Stimulated activated CD4-positive, alpha-beta T cell treated with anti-CD3 and anti-CD28 coated beads, Interleukin-15, amount 100 ng/mL, for 48 hours (primary cell): ENCODE measurements at regions not wholly inside any gene's neighbourhood (a gene's known extent, or its start where the extent isn't known, plus 50 kb on each side); places are given as distances from the start of the nearest gene placed in this dataset.
"Not testable (repeated sequence)": the region's sequence is repeated elsewhere in the genome, so short reads cannot be mapped to it uniquely, and the experiment has no call there.

ENCODE experiments used
- DNase-seq, 2 donors: peaks; one replicate each; pipeline ENCODE4 v3.0.0-alpha.2; 2020; ENCODE audit warnings: low read depth in 2 of 2

GRCh38 chr5:99441235-99441634 is 512.4 kb upstream of the CHD1 start:
- no peak for DNase-seq

GRCh38 chr5:99438619-99439018 is 509.8 kb upstream of the CHD1 start:
- DNase-seq = no peak

GRCh38 chr5:99437986-99438385 is 509.2 kb upstream of the CHD1 start:
- DNase-seq = no peak

GRCh38 chr5:99423396-99423795 is 494.6 kb upstream of the CHD1 start:
- DNase-seq = not testable (repeated sequence)

- DNase-seq = not testable (repeated sequence)
Observed at GRCh38 chr5:99418640-99419039, 489.8 kb upstream of the CHD1 start.

- DNase-seq = not testable (repeated sequence)
Observed at GRCh38 chr5:99410386-99410785, 481.6 kb upstream of the CHD1 start.

- not testable (repeated sequence) for DNase-seq
Observed at GRCh38 chr5:99404764-99405302, 476.0 kb upstream of the CHD1 start.

GRCh38 chr5:99400571-99400970 is 471.8 kb upstream of the CHD1 start:
- not testable (repeated sequence) for DNase-seq

GRCh38 chr5:99398976-99399375 is 470.2 kb upstream of the CHD1 start:
- DNase-seq = no peak

- DNase-seq = no peak
Observed at GRCh38 chr5:99386406-99387077, 457.7 kb upstream of the CHD1 start.

GRCh38 chr5:99379187-99379586 is 450.4 kb upstream of the CHD1 start:
- DNase-seq = no peak

- no peak for DNase-seq
Observed at GRCh38 chr5:99378443-99378842, 449.6 kb upstream of the CHD1 start.

- DNase-seq = no peak
Observed at GRCh38 chr5:99369797-99370593, 441.2 kb upstream of the CHD1 start.

GRCh38 chr5:99368726-99369125 is 439.9 kb upstream of the CHD1 start:
- DNase-seq = no peak

GRCh38 chr5:99355881-99356280 is 427.1 kb upstream of the CHD1 start:
- DNase-seq = no peak

- DNase-seq = no peak
Observed at GRCh38 chr5:99349787-99350186, 421.0 kb upstream of the CHD1 start.

GRCh38 chr5:99348597-99348996 is 419.8 kb upstream of the CHD1 start:
- DNase-seq = no peak

- DNase-seq = not testable (repeated sequence)
Observed at GRCh38 chr5:99339758-99340157, 411.0 kb upstream of the CHD1 start.

GRCh38 chr5:99334936-99335335 is 406.1 kb upstream of the CHD1 start:
- DNase-seq = no peak

GRCh38 chr5:99331061-99331460 is 402.3 kb upstream of the CHD1 start:
- no peak for DNase-seq

- no peak for DNase-seq
Observed at GRCh38 chr5:99320436-99320835, 391.6 kb upstream of the CHD1 start.

GRCh38 chr5:99317136-99317535 is 388.3 kb upstream of the CHD1 start:
- no peak for DNase-seq

- no peak for DNase-seq
Observed at GRCh38 chr5:99316484-99316883, 387.7 kb upstream of the CHD1 start.
